GM18858 (cell line): ENCODE measurements at regions not wholly inside any gene's neighbourhood (a gene's known extent, or its start where the extent isn't known, plus 50 kb on each side); places are given as distances from the start of the nearest gene placed in this dataset.
"Not testable (repeated sequence)": the region's sequence is repeated elsewhere in the genome, so short reads cannot be mapped to it uniquely, and the experiment has no call there.

Experiments used
- ATAC-seq: cut with Tn5 transposase; IDR thresholded peaks from one replicate; pipeline ENCODE4 v1.9.1; 2021; ENCODE audit not compliant: unreplicated experiment

DNA sequence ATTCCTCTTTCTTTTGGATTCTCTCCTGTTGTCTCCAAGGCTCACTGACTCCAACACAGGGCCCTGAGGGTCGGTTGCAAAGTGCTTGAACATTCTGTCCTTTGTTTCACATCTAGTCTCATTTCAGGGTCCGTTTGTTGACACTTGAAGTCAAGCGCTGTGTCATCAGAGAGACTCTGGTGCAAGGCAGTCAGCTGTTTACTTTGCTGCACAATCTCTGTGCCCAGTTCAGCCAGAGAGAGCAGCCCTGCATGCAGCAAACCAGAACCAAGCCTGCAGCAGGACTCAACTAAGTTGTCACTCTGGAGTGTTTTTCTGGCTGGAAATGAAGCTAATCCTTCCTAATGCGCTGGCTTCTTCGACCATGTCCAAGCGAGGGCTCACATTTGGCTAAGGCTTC lies 77.6 kb upstream of the DPP6 start:
- not testable (repeated sequence) for ATAC-seq

DNA sequence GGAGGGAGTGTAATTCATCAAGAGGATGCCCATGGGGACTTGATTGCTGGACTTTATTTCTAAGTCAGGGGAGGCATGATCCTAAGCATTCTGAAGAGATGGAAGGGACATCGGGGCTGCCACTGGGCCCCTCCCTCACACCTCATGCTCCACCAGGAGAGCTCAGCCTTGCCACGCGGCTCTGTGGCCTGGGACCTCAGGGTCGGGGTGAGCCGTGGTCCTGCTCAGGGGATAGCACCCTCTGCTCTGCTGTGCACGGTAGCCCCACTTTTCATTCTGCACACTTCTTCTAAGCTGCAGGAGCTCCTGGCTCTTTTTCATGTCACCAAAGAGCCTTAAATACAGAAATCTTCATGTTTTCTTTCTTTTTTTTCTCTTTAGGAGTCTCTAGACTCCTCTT lies 75.5 kb upstream of the DPP6 start:
- ATAC-seq: not testable (repeated sequence)

DNA sequence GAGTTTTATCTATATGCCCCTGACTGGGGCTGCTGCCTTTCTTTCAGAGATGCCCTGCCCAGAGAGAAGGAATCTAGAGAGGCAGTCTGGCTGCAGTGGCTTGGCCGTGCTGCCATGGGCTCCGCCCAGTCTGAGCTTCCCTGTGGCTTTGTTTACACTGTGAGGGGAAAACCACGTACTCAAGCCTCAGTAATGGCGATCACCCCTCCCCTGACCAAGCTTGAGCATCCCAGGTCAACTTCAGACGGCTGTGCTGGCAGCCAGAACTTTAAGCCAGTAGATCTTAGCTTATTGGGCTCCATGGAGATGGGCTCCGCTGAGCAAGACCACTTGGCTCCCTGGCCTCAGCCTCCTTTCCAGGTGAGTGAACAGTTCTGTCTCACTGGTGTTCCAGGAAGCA lies 69.0 kb upstream of the DPP6 start:
- ATAC-seq: not testable (repeated sequence)

DNA sequence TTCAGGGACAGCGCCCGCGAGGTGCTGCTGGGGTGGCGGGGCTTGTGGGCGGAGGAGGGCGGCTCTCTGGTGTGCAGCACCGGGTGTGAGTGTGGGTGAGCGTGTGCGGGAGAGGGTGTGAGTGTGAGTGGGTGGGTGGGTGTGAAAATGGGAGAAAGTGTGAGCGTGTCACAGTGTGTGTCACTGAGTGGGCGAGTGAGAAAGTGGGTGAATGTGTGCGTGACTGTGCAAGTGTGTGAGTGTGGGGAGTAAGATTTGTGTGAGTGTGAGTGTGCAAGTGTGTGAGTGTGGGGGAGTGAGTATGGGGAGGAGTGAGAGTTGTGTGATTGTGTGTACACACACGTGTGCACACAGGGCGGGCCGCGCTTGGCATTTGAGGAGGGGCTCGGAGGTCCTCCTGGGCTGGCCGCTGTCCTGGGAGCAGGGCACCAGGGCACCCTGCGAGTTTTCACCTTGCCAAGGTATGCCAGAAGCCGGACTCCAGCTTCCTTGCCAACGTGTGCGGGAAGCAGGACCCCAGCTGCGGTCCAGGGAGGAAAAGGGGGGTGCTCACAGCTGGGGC lies 63.1 kb upstream of the DPP6 start:
- not testable (repeated sequence) for ATAC-seq

DNA sequence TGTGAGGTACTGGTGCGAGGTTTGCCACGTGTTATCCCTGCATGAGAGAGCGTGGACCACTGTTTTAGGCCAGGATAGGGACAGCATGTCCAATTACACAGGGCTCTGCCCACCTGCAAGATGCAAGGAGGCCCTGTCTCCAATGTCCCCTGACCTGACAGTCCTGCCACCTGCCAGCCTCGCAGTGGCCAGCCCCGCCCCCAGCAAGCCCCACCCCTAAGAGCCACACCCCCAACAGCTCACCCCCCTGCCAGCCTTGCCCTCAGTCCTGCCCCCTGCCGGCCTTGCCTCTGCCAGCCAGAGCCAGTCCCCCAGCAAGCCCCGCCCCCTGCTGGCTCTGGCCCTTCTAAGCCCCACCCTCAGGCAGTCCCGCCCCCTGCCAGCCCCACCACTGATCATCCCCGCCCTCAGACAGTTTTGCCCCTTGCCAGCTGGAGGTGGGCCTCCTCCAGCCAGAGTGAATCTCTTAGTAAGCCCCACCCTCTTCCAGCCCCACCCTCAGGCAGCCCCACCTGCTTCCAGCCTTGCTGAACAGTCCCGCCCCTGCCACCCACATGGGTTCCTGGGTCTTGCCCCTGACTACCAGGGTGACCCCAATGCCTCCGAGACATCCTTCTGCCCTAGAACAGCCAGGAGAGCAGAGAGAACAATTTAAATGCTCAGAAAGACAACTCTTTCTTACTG lies 62.3 kb upstream of the DPP6 start:
- ATAC-seq: not testable (repeated sequence)

DNA sequence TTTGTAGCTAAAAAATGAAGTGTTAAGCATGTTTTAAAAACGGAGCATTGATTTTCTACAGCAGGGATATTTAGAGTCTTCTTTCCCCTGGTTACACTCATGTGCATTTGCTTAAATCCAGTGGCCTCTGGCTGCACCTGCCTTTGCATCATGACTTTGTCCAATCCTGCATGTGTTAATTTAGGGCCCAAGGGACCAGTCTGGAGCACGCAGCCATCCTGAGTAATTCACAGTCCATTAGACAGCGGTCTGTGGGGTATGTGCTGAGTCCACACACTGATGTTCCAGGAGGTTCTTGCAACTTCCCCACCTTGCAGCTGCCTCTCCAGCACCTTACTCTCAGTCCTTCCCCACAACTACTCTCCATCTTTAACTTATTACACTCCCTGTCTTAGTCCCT lies 60.7 kb upstream of the DPP6 start:
- not testable (repeated sequence) for ATAC-seq

DNA sequence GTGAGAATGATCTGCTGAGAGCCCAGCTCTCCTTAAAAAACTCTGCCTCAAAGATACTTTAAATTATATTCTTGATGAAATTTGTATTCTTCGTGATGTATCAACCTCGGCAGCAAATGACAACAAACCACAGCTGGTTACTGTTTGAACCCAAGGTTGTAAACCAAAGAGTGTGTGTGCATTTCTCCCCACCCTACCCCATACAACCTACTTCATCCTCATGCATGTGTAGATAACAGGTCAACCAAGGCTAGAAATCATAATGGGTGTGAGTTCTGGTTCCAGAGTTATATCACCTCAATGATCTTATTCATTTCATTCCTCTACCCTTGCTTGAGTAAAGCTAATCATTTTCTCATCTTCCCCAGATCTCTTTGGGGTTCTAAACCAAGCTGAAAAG lies 58.8 kb upstream of the DPP6 start:
- not testable (repeated sequence) for ATAC-seq

DNA sequence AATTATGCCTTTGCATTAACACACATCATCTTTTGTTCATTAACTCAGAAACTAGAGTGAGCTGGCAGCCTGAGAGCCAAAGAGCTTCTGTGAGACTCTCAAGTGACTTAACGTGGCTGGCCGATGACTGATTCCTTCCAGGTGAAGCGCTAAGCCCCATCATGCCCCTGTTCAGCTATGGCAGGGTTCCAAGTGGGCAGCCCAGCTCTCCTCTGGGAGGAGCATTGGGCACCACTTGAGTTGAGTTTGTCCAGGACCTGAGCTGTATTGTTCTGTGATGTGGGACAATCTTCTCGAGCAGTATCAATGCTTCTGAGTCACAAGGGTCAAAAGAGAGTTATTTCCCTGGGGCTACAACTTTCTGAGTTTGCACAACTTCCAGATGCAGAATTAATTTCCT lies 53.3 kb upstream of the DPP6 start:
- not testable (repeated sequence) for ATAC-seq
